ENCODE measurements at regions not wholly inside any gene's neighbourhood (a gene's known extent, or its start where the extent isn't known, plus 50 kb on each side); places are given as distances from the start of the nearest gene placed in this dataset.

DNA sequence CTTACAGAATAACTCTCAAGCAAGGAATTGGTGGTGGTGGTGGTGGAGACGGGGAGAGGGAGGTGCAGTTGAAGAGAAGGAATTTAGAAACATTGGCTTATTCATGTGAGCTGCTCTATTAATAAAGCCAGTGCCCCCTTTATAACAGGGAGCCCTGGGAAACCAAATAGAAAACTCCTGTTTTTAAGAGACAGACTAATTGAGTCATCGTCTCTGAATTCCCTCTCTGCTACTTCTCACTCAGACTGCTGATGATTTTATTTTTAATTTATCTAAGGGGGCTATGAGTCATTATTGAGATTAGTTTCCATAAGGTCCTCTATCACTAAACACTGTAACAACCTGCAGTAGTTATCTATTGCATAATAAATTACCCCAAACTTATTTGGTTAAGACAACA, 145.9 kb upstream of the GALNT15 start:
- TF ChIP-seq, protein P1, sequence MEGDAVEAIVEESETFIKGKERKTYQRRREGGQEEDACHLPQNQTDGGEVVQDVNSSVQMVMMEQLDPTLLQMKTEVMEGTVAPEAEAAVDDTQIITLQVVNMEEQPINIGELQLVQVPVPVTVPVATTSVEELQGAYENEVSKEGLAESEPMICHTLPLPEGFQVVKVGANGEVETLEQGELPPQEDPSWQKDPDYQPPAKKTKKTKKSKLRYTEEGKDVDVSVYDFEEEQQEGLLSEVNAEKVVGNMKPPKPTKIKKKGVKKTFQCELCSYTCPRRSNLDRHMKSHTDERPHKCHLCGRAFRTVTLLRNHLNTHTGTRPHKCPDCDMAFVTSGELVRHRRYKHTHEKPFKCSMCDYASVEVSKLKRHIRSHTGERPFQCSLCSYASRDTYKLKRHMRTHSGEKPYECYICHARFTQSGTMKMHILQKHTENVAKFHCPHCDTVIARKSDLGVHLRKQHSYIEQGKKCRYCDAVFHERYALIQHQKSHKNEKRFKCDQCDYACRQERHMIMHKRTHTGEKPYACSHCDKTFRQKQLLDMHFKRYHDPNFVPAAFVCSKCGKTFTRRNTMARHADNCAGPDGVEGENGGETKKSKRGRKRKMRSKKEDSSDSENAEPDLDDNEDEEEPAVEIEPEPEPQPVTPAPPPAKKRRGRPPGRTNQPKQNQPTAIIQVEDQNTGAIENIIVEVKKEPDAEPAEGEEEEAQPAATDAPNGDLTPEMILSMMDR (IDR thresholded peaks at IDR 0.05): no peak
- no peak for TF ChIP-seq POLR2A (IDR thresholded peaks at IDR 0.05)
